HepG2 (cell line): ENCODE measurements at regions not wholly inside any gene's neighbourhood (a gene's known extent, or its start where the extent isn't known, plus 50 kb on each side); places are given as distances from the start of the nearest gene placed in this dataset.
A peak's percentile ranks its signal among the peaks of the same experiment; 100 is the strongest.

Experiments used
- ARID2 ChIP-seq: sonication (generic); formaldehyde crosslinking; IDR thresholded peaks from 2 replicates; pipeline ENCODE4 v1.8.1; 2022; ENCODE audit warnings: mild to moderate bottlenecking, missing genetic modification reagents, borderline replicate concordance
- ARNTL ChIP-seq: sonication (generic); formaldehyde crosslinking; IDR thresholded peaks from 2 replicates; pipeline ENCODE4 v1.4.0; 2020; ENCODE audit warnings: mild to moderate bottlenecking, missing genetic modification reagents
- HDAC1 ChIP-seq: sonication (generic); formaldehyde crosslinking; IDR thresholded peaks from 2 replicates; pipeline ENCODE4 v1.5.1; 2020; ENCODE audit warnings: mild to moderate bottlenecking, missing genetic modification reagents
- HDAC2 ChIP-seq: sonication (generic); formaldehyde crosslinking; IDR thresholded peaks from 2 replicates; pipeline ENCODE4 v1.4.0; 2020; ENCODE audit warnings: missing genetic modification reagents
- HNF4G ChIP-seq, 2 experiments: sonication (generic) in 1 of 2; formaldehyde crosslinking in 1 of 2; IDR thresholded peaks; 2 replicates each; pipeline versions ENCODE4 v1.4.0 to v1.6.1; 2011 to 2020; ENCODE audit warnings: borderline replicate concordance in 2 of 2, low read depth in 2 of 2, mild to moderate bottlenecking in 2 of 2, low read length in 1 of 2, missing genetic modification reagents in 1 of 2, moderate library complexity in 1 of 2
- KMT2B ChIP-seq: IDR thresholded peaks from 2 replicates; pipeline ENCODE4 v1.6.1; 2016; ENCODE audit warnings: missing genetic modification reagents, missing compliant biosample characterization
- MED1 ChIP-seq: sonication (generic); formaldehyde crosslinking; IDR thresholded peaks from 2 replicates; pipeline ENCODE4 v1.4.0; 2020; ENCODE audit warnings: missing genetic modification reagents
- NFIC ChIP-seq: IDR thresholded peaks from 2 replicates; pipeline ENCODE4 v1.6.1; 2012; ENCODE audit warnings: mild to moderate bottlenecking, low read length, inconsistent platforms
- PHF8 ChIP-seq: sonication (generic); formaldehyde crosslinking; IDR thresholded peaks from 2 replicates; pipeline ENCODE4 v1.5.0; 2020; ENCODE audit warnings: missing genetic modification reagents
- REXO4 ChIP-seq: sonication (generic); formaldehyde crosslinking; IDR thresholded peaks from 2 replicates; pipeline ENCODE4 v1.8.0; 2022; ENCODE audit warnings: missing genetic modification reagents, mild to moderate bottlenecking, borderline replicate concordance
- RFX3 ChIP-seq: IDR thresholded peaks from 2 replicates; pipeline ENCODE4 v1.6.1; 2016; ENCODE audit warnings: missing biosample characterization, missing genetic modification reagents
- SALL1 ChIP-seq: sonication (generic); formaldehyde crosslinking; IDR thresholded peaks from 2 replicates; pipeline ENCODE4 v1.8.0; 2022; ENCODE audit warnings: mild to moderate bottlenecking, missing genetic modification reagents
- TAF1 ChIP-seq: sonication (generic); formaldehyde crosslinking; IDR thresholded peaks from 2 replicates; pipeline ENCODE4 v1.4.0; 2020; ENCODE audit warnings: missing genetic modification reagents
- TGIF2 ChIP-seq: IDR thresholded peaks from 2 replicates; pipeline ENCODE4 v1.6.1; 2016; ENCODE audit warnings: control low read depth, missing compliant biosample characterization
- TMF1 ChIP-seq: sonication (generic); formaldehyde crosslinking; IDR thresholded peaks from 2 replicates; pipeline ENCODE4 v1.8.1; 2022; ENCODE audit warnings: low read depth, missing genetic modification reagents
- YEATS2 ChIP-seq: sonication (generic); formaldehyde crosslinking; IDR thresholded peaks from 2 replicates; pipeline ENCODE4 v1.4.0; 2020; ENCODE audit warnings: missing genetic modification reagents, borderline replicate concordance
- YEATS4 ChIP-seq: sonication (generic); formaldehyde crosslinking; IDR thresholded peaks from 2 replicates; pipeline ENCODE4 v1.4.0; 2020; ENCODE audit warnings: missing genetic modification reagents, borderline replicate concordance
- ZMYM2 ChIP-seq: sonication (generic); formaldehyde crosslinking; IDR thresholded peaks from 2 replicates; pipeline ENCODE4 v1.8.0; 2022; ENCODE audit warnings: mild to moderate bottlenecking, missing genetic modification reagents
- ZNF232 ChIP-seq: sonication (generic); formaldehyde crosslinking; IDR thresholded peaks from 2 replicates; pipeline ENCODE4 v1.4.0; 2020; ENCODE audit warnings: missing genetic modification reagents, borderline replicate concordance
- ZNF383 ChIP-seq: sonication (generic); formaldehyde crosslinking; IDR thresholded peaks from 2 replicates; pipeline ENCODE4 v1.4.0; 2020; ENCODE audit warnings: missing genetic modification reagents, mild to moderate bottlenecking, borderline replicate concordance
- ZNF766 ChIP-seq: sonication (generic); formaldehyde crosslinking; IDR thresholded peaks from 2 replicates; pipeline ENCODE4 v1.5.0; 2020; ENCODE audit warnings: missing genetic modification reagents, borderline replicate concordance
- ZNF777 ChIP-seq: sonication (generic); formaldehyde crosslinking; IDR thresholded peaks from 2 replicates; pipeline ENCODE4 v1.4.0; 2020; ENCODE audit warnings: missing genetic modification reagents
- ZNF83 ChIP-seq: sonication (generic); formaldehyde crosslinking; IDR thresholded peaks from 2 replicates; pipeline ENCODE4 v1.4.0; 2020; ENCODE audit warnings: missing genetic modification reagents, mild to moderate bottlenecking, borderline replicate concordance
- TF ChIP-seq, protein P1 (sequence below): sonication (generic); formaldehyde crosslinking; IDR thresholded peaks from 2 replicates; pipeline ENCODE4 v1.4.0; 2020; ENCODE audit warnings: missing genetic modification reagents
- TF ChIP-seq, protein P2 (sequence below): sonication (generic); formaldehyde crosslinking; IDR thresholded peaks from 2 replicates; pipeline ENCODE4 v1.4.0; 2020; ENCODE audit warnings: missing genetic modification reagents; ENCODE audit errors: not compliant biosample characterization
- TF ChIP-seq, protein P3 (sequence below): sonication (generic); formaldehyde crosslinking; IDR thresholded peaks from 2 replicates; pipeline ENCODE4 v1.4.0; 2020; ENCODE audit warnings: mild to moderate bottlenecking, missing genetic modification reagents, borderline replicate concordance
- TF ChIP-seq, protein P4 (sequence below): sonication (generic); formaldehyde crosslinking; IDR thresholded peaks from 2 replicates; pipeline ENCODE4 v1.4.0; 2020; ENCODE audit warnings: missing genetic modification reagents

DNA sequence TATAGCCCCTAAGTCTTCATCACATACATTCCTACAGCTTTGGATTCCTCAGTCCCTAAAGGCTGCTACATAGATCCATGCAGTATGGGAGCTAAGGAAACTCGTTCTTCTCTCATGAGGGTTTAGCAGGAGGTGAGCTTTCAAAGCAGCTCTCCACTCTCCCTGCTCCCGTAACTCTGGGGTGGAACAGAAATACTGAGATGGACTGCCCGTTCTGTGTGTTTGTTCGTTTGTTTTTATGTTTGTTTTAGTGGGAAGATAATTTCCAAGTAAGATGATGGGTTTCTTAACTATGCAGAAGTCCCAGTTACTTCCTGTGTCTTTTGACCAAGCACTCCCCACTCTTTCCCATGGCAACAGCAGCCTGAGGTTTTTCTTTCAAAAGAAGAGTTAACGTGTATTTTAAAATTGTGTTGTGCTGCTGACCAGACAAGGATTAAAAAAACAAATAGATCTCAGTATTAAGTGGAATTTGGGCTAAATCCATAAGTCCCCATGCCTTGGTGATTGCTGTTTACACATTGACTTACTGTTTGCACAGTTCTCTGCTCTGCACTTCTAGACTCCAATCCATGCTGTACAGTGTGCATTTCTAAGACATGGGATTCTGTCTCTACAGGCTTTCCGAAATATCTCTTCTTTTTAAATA lies 156.4 kb upstream of the SH3BP4 start (continued):
- TF ChIP-seq HNF4G (IDR thresholded peaks at IDR 0.05; ENCODE audit: borderline replicate concordance, low read depth, low read length), result peak; percentile 78
- no peak for TF ChIP-seq HNF4G (CRISPR knock-in tag; IDR thresholded peaks at IDR 0.05; ENCODE audit: borderline replicate concordance, low read depth)
- no peak for TF ChIP-seq ZNF383
- TF ChIP-seq SALL1 (CRISPR knock-in tag), result peak; percentile 46; the same call in 1 of the 2 replicates
- TF ChIP-seq ZNF766 (CRISPR knock-in tag), result no peak
- TF ChIP-seq YEATS2 (CRISPR knock-in tag), result no peak
- no peak for TF ChIP-seq TMF1 (CRISPR knock-in tag)
- no peak for TF ChIP-seq TAF1 (CRISPR knock-in tag)
- no peak for TF ChIP-seq ZNF232 (CRISPR knock-in tag)
- no peak for TF ChIP-seq RFX3 (CRISPR knock-in tag)
- TF ChIP-seq ZNF777 (CRISPR knock-in tag), result no peak
- TF ChIP-seq REXO4, result no peak
- TF ChIP-seq PHF8, result no peak
- TF ChIP-seq ZMYM2, result no peak
- TF ChIP-seq ZNF83, result no peak
- TF ChIP-seq, protein P1, sequence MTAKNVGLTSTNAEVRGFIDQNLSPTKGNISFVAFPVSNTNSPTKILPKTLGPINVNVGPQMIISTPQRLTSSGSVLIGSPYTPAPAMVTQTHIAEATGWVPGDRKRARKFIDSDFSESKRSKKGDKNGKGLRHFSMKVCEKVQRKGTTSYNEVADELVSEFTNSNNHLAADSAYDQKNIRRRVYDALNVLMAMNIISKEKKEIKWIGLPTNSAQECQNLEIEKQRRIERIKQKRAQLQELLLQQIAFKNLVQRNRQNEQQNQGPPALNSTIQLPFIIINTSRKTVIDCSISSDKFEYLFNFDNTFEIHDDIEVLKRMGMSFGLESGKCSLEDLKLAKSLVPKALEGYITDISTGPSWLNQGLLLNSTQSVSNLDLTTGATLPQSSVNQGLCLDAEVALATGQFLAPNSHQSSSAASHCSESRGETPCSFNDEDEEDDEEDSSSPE, result no peak
- 0 out of 2 replicates have a peak, but pooled peaks have one; percentile 41 for TF ChIP-seq ARNTL (CRISPR knock-in tag)
- TF ChIP-seq ARID2 (CRISPR knock-in tag), result no peak
- TF ChIP-seq HDAC1 (CRISPR knock-in tag), result peak; percentile 56; the same call in 1 of the 2 replicates
- peak; percentile 59 for TF ChIP-seq MED1 (CRISPR knock-in tag)
- TF ChIP-seq HDAC2 (CRISPR knock-in tag), result peak; percentile 83
- TF ChIP-seq TGIF2 (CRISPR knock-in tag), result no peak
- peak; percentile 51; the same call in 1 of the 2 replicates for TF ChIP-seq KMT2B
- TF ChIP-seq YEATS4 (CRISPR knock-in tag), result no peak
- TF ChIP-seq, protein P2, sequence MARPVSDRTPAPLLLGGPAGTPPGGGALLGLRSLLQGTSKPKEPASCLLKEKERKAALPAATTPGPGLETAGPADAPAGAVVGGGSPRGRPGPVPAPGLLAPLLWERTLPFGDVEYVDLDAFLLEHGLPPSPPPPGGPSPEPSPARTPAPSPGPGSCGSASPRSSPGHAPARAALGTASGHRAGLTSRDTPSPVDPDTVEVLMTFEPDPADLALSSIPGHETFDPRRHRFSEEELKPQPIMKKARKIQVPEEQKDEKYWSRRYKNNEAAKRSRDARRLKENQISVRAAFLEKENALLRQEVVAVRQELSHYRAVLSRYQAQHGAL (CRISPR knock-in tag), result no peak
- TF ChIP-seq, protein P3, sequence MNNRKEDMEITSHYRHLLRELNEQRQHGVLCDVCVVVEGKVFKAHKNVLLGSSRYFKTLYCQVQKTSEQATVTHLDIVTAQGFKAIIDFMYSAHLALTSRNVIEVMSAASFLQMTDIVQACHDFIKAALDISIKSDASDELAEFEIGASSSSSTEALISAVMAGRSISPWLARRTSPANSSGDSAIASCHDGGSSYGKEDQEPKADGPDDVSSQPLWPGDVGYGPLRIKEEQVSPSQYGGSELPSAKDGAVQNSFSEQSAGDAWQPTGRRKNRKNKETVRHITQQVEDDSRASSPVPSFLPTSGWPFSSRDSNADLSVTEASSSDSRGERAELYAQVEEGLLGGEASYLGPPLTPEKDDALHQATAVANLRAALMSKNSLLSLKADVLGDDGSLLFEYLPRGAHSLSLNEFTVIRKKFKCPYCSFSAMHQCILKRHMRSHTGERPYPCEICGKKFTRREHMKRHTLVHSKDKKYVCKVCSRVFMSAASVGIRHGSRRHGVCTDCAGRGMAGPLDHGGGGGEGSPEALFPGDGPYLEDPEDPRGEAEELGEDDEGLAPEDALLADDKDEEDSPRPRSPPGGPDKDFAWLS, result no peak
- TF ChIP-seq, protein P4, sequence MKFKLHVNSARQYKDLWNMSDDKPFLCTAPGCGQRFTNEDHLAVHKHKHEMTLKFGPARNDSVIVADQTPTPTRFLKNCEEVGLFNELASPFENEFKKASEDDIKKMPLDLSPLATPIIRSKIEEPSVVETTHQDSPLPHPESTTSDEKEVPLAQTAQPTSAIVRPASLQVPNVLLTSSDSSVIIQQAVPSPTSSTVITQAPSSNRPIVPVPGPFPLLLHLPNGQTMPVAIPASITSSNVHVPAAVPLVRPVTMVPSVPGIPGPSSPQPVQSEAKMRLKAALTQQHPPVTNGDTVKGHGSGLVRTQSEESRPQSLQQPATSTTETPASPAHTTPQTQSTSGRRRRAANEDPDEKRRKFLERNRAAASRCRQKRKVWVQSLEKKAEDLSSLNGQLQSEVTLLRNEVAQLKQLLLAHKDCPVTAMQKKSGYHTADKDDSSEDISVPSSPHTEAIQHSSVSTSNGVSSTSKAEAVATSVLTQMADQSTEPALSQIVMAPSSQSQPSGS, result peak; percentile 72; the same call in 1 of the 2 replicates
- peak; percentile 28; the same call in 1 of the 2 replicates for TF ChIP-seq NFIC
